K562 (cell line): ENCODE measurements at regions not wholly inside any gene's neighbourhood (a gene's known extent, or its start where the extent isn't known, plus 50 kb on each side); places are given as distances from the start of the nearest gene placed in this dataset.

ENCODE experiments used
- CBX3 ChIP-seq, 2 experiments: IDR thresholded peaks; 1 replicate in 1 of 2; 2 replicates in 1 of 2; pipeline ENCODE4 v1.6.1; 2012; ENCODE audit warnings: inconsistent platforms in 2 of 2, low read length in 2 of 2, borderline replicate concordance in 1 of 2, control low read depth in 1 of 2
- CBX8 ChIP-seq: fragments of 200-600 bp; sonication (generic); IDR thresholded peaks from 2 replicates; pipeline ENCODE4 v1.6.1; 2012; ENCODE audit warnings: borderline replicate concordance, mixed run types, low read depth, mild to moderate bottlenecking, moderate library complexity, mixed read lengths, low read length, control low read depth, inconsistent platforms; ENCODE audit not compliant: poor library complexity, severe bottlenecking; ENCODE audit errors: extremely low read depth
- CXXC5 ChIP-seq: fragments of 250-450 bp; sonication (Bioruptor Pico); IDR thresholded peaks from 2 replicates; pipeline ENCODE4 v1.8.0; 2022; ENCODE audit warnings: inconsistent platforms, mild to moderate bottlenecking, moderate library complexity
- JUND ChIP-seq, 2 experiments: IDR thresholded peaks; 2 replicates in 1 of 2; 3 replicates in 1 of 2; pipeline ENCODE4 v1.6.1; 2011; ENCODE audit warnings: borderline replicate concordance in 2 of 2, low read depth in 2 of 2, low read length in 2 of 2, improper control_type of control experiment in 1 of 2, missing biosample characterization in 1 of 2, missing genetic modification characterization in 1 of 2, missing genetic modification reagents in 1 of 2
- MEIS2 ChIP-seq: fragments of 450-650 bp; IDR thresholded peaks from 2 replicates; pipeline ENCODE4 v1.6.1; 2014; ENCODE audit warnings: mild to moderate bottlenecking; ENCODE audit not compliant: partially characterized antibody
- SIRT6 ChIP-seq: IDR thresholded peaks from one replicate; pipeline ENCODE4 v1.6.1; 2012; ENCODE audit warnings: low read depth, mild to moderate bottlenecking, control low read depth, inconsistent platforms, low read length, moderate library complexity
- SMARCA5 ChIP-seq: fragments of 450-650 bp; IDR thresholded peaks from 2 replicates; pipeline ENCODE4 v1.6.1; 2016
- SMARCE1 ChIP-seq: fragments of 450-650 bp; IDR thresholded peaks from 2 replicates; pipeline ENCODE4 v1.7.1; 2016; ENCODE audit warnings: mild to moderate bottlenecking
- TAL1 ChIP-seq: fragments of 450-650 bp; IDR thresholded peaks from 2 replicates; pipeline ENCODE4 v1.6.1; 2016; ENCODE audit warnings: mild to moderate bottlenecking
- TBP ChIP-seq: optimal IDR thresholded peaks from 2 replicates; pipeline ENCODE3; 2011; ENCODE audit warnings: low read depth, low read length, improper control_type of control experiment
- TRIM24 ChIP-seq, 2 experiments: fragments of 450-650 bp; IDR thresholded peaks; 2 replicates each; pipeline ENCODE4 v1.6.1; 2016
- TF ChIP-seq, protein P1 (sequence below), 2 experiments: fragments of 450-650 bp in 1 of 2; sonication (generic) in 1 of 2; formaldehyde crosslinking in 1 of 2; IDR thresholded peaks in 1 of 2; conservative IDR thresholded peaks in 1 of 2; 2 replicates each; pipeline versions ENCODE4 v1.6.1 to v1.8.1; 2016 to 2023; ENCODE audit warnings: mild to moderate bottlenecking in 2 of 2, moderate library complexity in 2 of 2, inconsistent platforms in 1 of 2, missing genetic modification reagents in 1 of 2

- TF ChIP-seq SIRT6 (no peak), MEIS2 (peak; percentile 35), TRIM24 (IDR thresholded peaks at IDR 0.05) (peak in 1 of 2 experiments; percentile 47; a peak in 1 of 4 replicates), JUND (IDR thresholded peaks at IDR 0.05; ENCODE audit: borderline replicate concordance, low read depth, low read length) (peak; percentile 97), JUND (tag; IDR thresholded peaks at IDR 0.05; ENCODE audit: borderline replicate concordance, low read depth, low read length) (peak; percentile 96), SMARCE1 (peak; percentile 77), CBX3 (IDR thresholded peaks at IDR 0.05; ENCODE audit: borderline replicate concordance in 1 of 2, low read length in 2 of 2) (peak in 1 of 2 experiments; percentile 56; a peak in 1 of 3 replicates), TBP (peak; percentile 54), CXXC5 (peak; percentile 65), SMARCA5 (no peak), TAL1 (peak; percentile 43), CBX8 (no peak)
- TF ChIP-seq, protein P1, sequence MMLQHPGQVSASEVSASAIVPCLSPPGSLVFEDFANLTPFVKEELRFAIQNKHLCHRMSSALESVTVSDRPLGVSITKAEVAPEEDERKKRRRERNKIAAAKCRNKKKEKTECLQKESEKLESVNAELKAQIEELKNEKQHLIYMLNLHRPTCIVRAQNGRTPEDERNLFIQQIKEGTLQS (IDR thresholded peaks at IDR 0.05), result peak; percentile 97
- TF ChIP-seq, protein P1 (CRISPR knock-in tag; conservative IDR thresholded peaks at IDR 0.05), result 0 out of 2 replicates have a peak, but pooled peaks have one; percentile 36
Measured at GRCh38 chr2:195406886-195407603, 250.0 kb upstream of the SLC39A10 start (continued).
